A673 (cell line): ENCODE measurements at regions not wholly inside any gene's neighbourhood (a gene's known extent, or its start where the extent isn't known, plus 50 kb on each side); places are given as distances from the start of the nearest gene placed in this dataset.

Experiments used
- CTCF ChIP-seq: fragments of 300-800, 200-600 bp; sonication (generic); conservative IDR thresholded peaks from 2 replicates; pipeline ENCODE4 v1.5.1; 2017; ENCODE audit warnings: low read depth, mild to moderate bottlenecking, antibody characterized with exemption, low read length, moderate library complexity, mixed read lengths
- EZH2 ChIP-seq: fragments of 200-600 bp; sonication (generic); IDR thresholded peaks from 2 replicates; pipeline ENCODE4 v1.6.1; 2017; ENCODE audit warnings: borderline replicate concordance, low read depth, mild to moderate bottlenecking, mixed read lengths, antibody characterized with exemption, low read length; ENCODE audit not compliant: poor library complexity, severe bottlenecking

- TF ChIP-seq CTCF (no peak), EZH2 (no peak)
Observed at GRCh38 chr20:39698752-39699151, 736.6 kb downstream of the DHX35 start.
